IMR-90 (cell line): ENCODE measurements at regions not wholly inside any gene's neighbourhood (a gene's known extent, or its start where the extent isn't known, plus 50 kb on each side); places are given as distances from the start of the nearest gene placed in this dataset.

Experiments
- ATAC-seq: fragments of 200-7000 bp; cut with Tn5 transposase; 2 replicates; pipeline ENCODE4 v1.9.1; 2020; ENCODE audit warnings: low read depth, mild to moderate bottlenecking, moderate library complexity
- BruUV-seq: library from RNA; stranded (reverse); fragments of 400-500 nt; replicated peaks from 2 replicates; lab custom pipeline; 2021; lab: Mats Ljungman, UMichigan
- CTCF ChIA-PET: fragments of 300-600 bp; formaldehyde crosslinking; extraction: SDS; loops from one replicate; lab custom pipeline; 2021; ENCODE audit warnings: antibody characterized with exemption; lab: Yijun Ruan, JAX
- POLR2A ChIA-PET: fragments of 300-600 bp; sonication (Branson Sonifier 250); formaldehyde crosslinking; loops from one replicate; lab custom pipeline; 2022; ENCODE audit warnings: antibody characterized with exemption; ENCODE audit not compliant: unreplicated experiment; lab: Charles Lee
- DNase-seq: peaks from one replicate; pipeline ENCODE4 v3.0.0; 2013
- H2AFZ ChIP-seq: replicated peaks from 2 replicates; pipeline ENCODE3; 2013; ENCODE audit warnings: low read length, mild to moderate bottlenecking; ENCODE audit not compliant: poor library complexity
- H2AK5ac ChIP-seq: 2 replicates; pipeline ENCODE4 v1.6.1; 2013; ENCODE audit warnings: low read depth, low read length, inconsistent platforms
- H2AK9ac ChIP-seq: replicated peaks from 2 replicates; pipeline ENCODE3; 2013; ENCODE audit warnings: mild to moderate bottlenecking, low read depth, low read length, moderate library complexity; ENCODE audit not compliant: poor library complexity
- H2BK120ac ChIP-seq: 2 replicates; pipeline ENCODE4 v1.6.1; 2013; ENCODE audit warnings: low read depth, low read length, inconsistent platforms
- H2BK15ac ChIP-seq: 3 replicates; pipeline ENCODE4 v1.6.1; 2013; ENCODE audit warnings: low read depth, low read length, inconsistent platforms
- H2BK20ac ChIP-seq: 2 replicates; pipeline ENCODE4 v1.6.1; 2013; ENCODE audit warnings: low read depth, mild to moderate bottlenecking, inconsistent platforms, low read length, moderate library complexity
- H2BK5ac ChIP-seq: 2 replicates; pipeline ENCODE4 v1.6.1; 2013; ENCODE audit warnings: mild to moderate bottlenecking, low read depth, low read length, inconsistent platforms; ENCODE audit not compliant: poor library complexity, severe bottlenecking
- H3K14ac ChIP-seq: replicated peaks from 2 replicates; pipeline ENCODE4 v1.6.1; 2013; ENCODE audit warnings: low read depth, low read length, inconsistent platforms
- H3K18ac ChIP-seq: 2 replicates; pipeline ENCODE4 v1.6.1; 2013; ENCODE audit warnings: low read depth, low read length, control low read depth
- H3K23ac ChIP-seq: 2 replicates; pipeline ENCODE4 v1.6.1; 2013; ENCODE audit warnings: low read depth, low read length, inconsistent platforms
- H3K27ac ChIP-seq: 2 replicates; pipeline ENCODE4 v1.5.1; 2013; ENCODE audit warnings: mild to moderate bottlenecking, control low read depth, low read length; ENCODE audit not compliant: insufficient read depth
- H3K27me3 ChIP-seq: 2 replicates; pipeline ENCODE4 v1.6.1; 2013; ENCODE audit warnings: low read length; ENCODE audit not compliant: control insufficient read depth, insufficient read depth
- H3K36me3 ChIP-seq: 2 replicates; pipeline ENCODE4 v1.6.1; 2013; ENCODE audit warnings: low read length, mixed read lengths; ENCODE audit not compliant: control insufficient read depth, insufficient read depth
- H3K4ac ChIP-seq: 2 replicates; pipeline ENCODE4 v1.6.1; 2013; ENCODE audit warnings: low read depth, low read length, inconsistent platforms
- H3K4me1 ChIP-seq: 2 replicates; pipeline ENCODE4 v1.6.1; 2013; ENCODE audit warnings: low read length, mixed read lengths; ENCODE audit not compliant: control insufficient read depth, insufficient read depth
- H3K4me2 ChIP-seq: 2 replicates; pipeline ENCODE4 v1.6.1; 2013; ENCODE audit warnings: low read depth, mild to moderate bottlenecking, control low read depth, low read length, moderate library complexity
- H3K4me3 ChIP-seq: 2 replicates; pipeline ENCODE4 v1.5.1; 2013; ENCODE audit warnings: low read depth, mild to moderate bottlenecking, control low read depth, low read length, moderate library complexity; ENCODE audit not compliant: insufficient read depth
- H3K56ac ChIP-seq: 2 replicates; pipeline ENCODE4 v1.6.1; 2013; ENCODE audit warnings: low read length, inconsistent platforms; ENCODE audit not compliant: insufficient read depth; ENCODE audit errors: extremely low read depth
- H3K79me1 ChIP-seq, 2 experiments: 2 replicates each; pipeline ENCODE4 v1.6.1; 2013; ENCODE audit warnings: low read length in 2 of 2, inconsistent platforms in 1 of 2, low read depth in 1 of 2
- H3K9ac ChIP-seq: 2 replicates; pipeline ENCODE4 v1.6.1; 2013; ENCODE audit warnings: low read depth, low read length, control low read depth
- H3K9me1 ChIP-seq: 2 replicates; pipeline ENCODE4 v1.6.1; 2013; ENCODE audit warnings: low read length, inconsistent platforms; ENCODE audit not compliant: insufficient read depth
- H3K9me3 ChIP-seq: 2 replicates; pipeline ENCODE4 v1.6.1; 2013; ENCODE audit warnings: low read length; ENCODE audit not compliant: control insufficient read depth, insufficient read depth
- H4K20me1 ChIP-seq: 2 replicates; pipeline ENCODE4 v1.6.1; 2013; ENCODE audit warnings: low read length, inconsistent platforms; ENCODE audit not compliant: insufficient read depth
- H4K5ac ChIP-seq: 2 replicates; pipeline ENCODE4 v1.6.1; 2013; ENCODE audit warnings: mild to moderate bottlenecking, low read depth, low read length, control low read depth
- H4K8ac ChIP-seq, 2 experiments: 2 replicates each; pipeline ENCODE4 v1.6.1; 2013; ENCODE audit warnings: low read depth in 2 of 2, low read length in 2 of 2, control low read depth in 1 of 2, inconsistent platforms in 1 of 2
- H4K91ac ChIP-seq: 2 replicates; pipeline ENCODE4 v1.6.1; 2013; ENCODE audit warnings: low read depth, low read length, inconsistent platforms; ENCODE audit not compliant: insufficient read depth
- CEBPB ChIP-seq: IDR thresholded peaks from 2 replicates; pipeline ENCODE4 v1.6.1; 2012; ENCODE audit warnings: low read depth, low read length, improper control_type of control experiment
- CHD1 ChIP-seq: IDR thresholded peaks from 2 replicates; pipeline ENCODE4 v1.6.1; 2012; ENCODE audit warnings: low read depth, low read length, improper control_type of control experiment
- WGBS, 2 experiments: methylation state at CpG; one replicate each; pipeline versions ENCODE4 v1.1.5 to v1.1.7; 2013; ENCODE audit warnings: missing lambda C conversion rate in 2 of 2; ENCODE audit not compliant: insufficient read length in 1 of 2; ENCODE audit errors: extremely low coverage in 2 of 2; 5-methylcytosine and 5-hydroxymethylcytosine counted together
- dilution Hi-C: fragments of 300-500 bp; cut with HindIII; formaldehyde crosslinking; loops from one replicate; pipeline ENCODE4 v1.14.3; 2018; ENCODE audit warnings: low sequenced_read_pairs; ENCODE audit not compliant: unreplicated experiment
- in situ Hi-C: fragments of 300-500 bp; cut with MboI; formaldehyde crosslinking; loops from 3 replicates; pipeline ENCODE4 v1.14.3; 2019; ENCODE audit warnings: low sequenced_read_pairs, inconsistent platforms, mixed read lengths
- intact Hi-C: fragments of 100-400 bp; cut with micrococcal nuclease; formaldehyde crosslinking; loops from 2 replicates; pipeline ENCODE4 v1.10.0; 2022

DNA sequence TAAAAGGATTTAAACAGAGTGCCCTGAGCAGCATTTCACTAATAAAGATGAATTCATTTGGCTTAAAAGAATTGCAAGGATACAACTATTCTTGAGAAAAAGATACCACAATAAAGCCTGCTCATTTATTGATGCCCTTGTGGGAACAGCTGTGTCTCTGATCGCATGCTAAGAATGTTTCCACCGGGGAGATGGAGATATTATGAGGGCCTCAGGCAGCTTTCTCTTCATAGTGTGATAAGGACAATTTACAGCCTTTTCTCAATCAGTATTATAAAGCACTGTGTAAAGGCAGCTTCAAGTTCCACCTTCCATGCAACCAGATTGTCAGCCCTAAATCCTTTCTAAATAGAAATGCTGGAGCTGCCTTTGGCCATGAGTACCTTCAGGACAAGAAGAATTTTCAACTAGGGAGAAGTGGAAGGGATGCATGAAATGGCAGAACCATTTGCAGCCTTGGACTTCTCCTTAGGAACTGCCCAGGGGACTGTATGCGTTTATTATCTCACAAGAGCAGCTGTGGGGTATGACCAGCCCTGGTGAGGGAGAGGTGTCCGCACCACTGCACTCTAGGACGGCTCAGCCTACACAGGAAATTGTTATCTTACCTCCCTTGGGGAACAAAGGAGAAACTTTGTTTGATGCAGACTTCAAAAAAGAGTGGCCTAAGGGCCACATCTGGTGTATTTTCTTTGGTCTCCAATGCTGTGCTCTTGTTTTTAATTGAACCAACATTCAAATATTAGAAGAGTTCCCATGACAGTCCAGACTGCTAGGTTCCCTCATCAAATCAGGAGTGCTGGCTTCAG, 116.9 kb upstream of the PCGF5 start:
- no TSS peak for BruUV-seq

More for the DNA sequence above, 116.9 kb upstream of the PCGF5 start:
- H3K4ac ChIP-seq: no peak overlapping the region
- H4K5ac ChIP-seq: no peak overlapping the region
- dilution Hi-C loops: no loop called here
- H3K18ac ChIP-seq: no peak overlapping the region
- H2AFZ ChIP-seq: no peak overlapping the region
- TF ChIP-seq CEBPB (no peak), CHD1 (no peak)
- intact Hi-C loops: no loop called here
- ChIA-PET POLR2A (no interaction called here), CTCF (no interaction called here)
- H3K9me3 ChIP-seq: peaks cover 5% of the 10 kb centered on the region
- no peak overlapping the region for H3K4me3 ChIP-seq
- H3K36me3 ChIP-seq: no peaks in the 10 kb centered on the region
- H2AK5ac ChIP-seq: no peak overlapping the region
- no peaks in the 10 kb centered on the region for H3K4me1 ChIP-seq
- no peak overlapping the region for H3K27ac ChIP-seq
- ATAC-seq (no peak), DNase-seq (no peak)
- in situ Hi-C loops: no loop called here
- no peak overlapping the region for H3K9ac ChIP-seq
- no peak overlapping the region for H2BK120ac ChIP-seq
- H3K56ac ChIP-seq: no peak overlapping the region
- no peaks in the 10 kb centered on the region for H3K79me1 ChIP-seq
- no peak overlapping the region for H3K14ac ChIP-seq
- no peak overlapping the region for H3K23ac ChIP-seq
- no peak overlapping the region for H3K4me2 ChIP-seq
- H4K20me1 ChIP-seq: no peaks in the 10 kb centered on the region
- no peak overlapping the region for H2AK9ac ChIP-seq
- H2BK20ac ChIP-seq: no peak overlapping the region
- no peak overlapping the region for H4K91ac ChIP-seq
- H2BK15ac ChIP-seq: no peak overlapping the region
- H3K27me3 ChIP-seq: peaks cover 9% of the 10 kb centered on the region
- WGBS, 2 experiments: no CpG with 5 or more reads among the region's 5 CpGs
- no peak overlapping the region for H4K8ac ChIP-seq
- H3K9me1 ChIP-seq: no peaks in the 10 kb centered on the region
- no peak overlapping the region for H2BK5ac ChIP-seq
